ENCODE measurements at regions not wholly inside any gene's neighbourhood (a gene's known extent, or its start where the extent isn't known, plus 50 kb on each side); places are given as distances from the start of the nearest gene placed in this dataset.

- intact Hi-C loops (cut with DNase I): no loop called here
Measured at GRCh38 chr16:50457979-50458491, 89.2 kb upstream of the BRD7 start.

GRCh38 chr16:50457423-50457822, 88.6 kb upstream of the BRD7 start:
- no peaks in the 10 kb centered on the region for H3K9me3 ChIP-seq
- DNase-seq (no peak), ATAC-seq (no peak)
- intact Hi-C loops (cut with DNase I): no loop called here
- no peaks in the 10 kb centered on the region for H3K36me3 ChIP-seq
- WGBS, 4 donors: 56 to 66% (median 62%) methylated on average over 4 of the region's 4 CpGs
- H3K4me3 ChIP-seq: no peak overlapping the region
- TF ChIP-seq POLR2A (IDR thresholded peaks at IDR 0.05) (no peak), CTCF (IDR thresholded peaks at IDR 0.05) (no peak)
- H3K27me3 ChIP-seq: peaks cover 0 to 80% (median 27%) of the 10 kb centered on the region in 9 donors
- H3K4me1 ChIP-seq: no peaks in the 10 kb centered on the region
- no peak overlapping the region for H3K27ac ChIP-seq

More at GRCh38 chr16:50457979-50458491, 89.2 kb upstream of the BRD7 start:
- Histone ChIP-seq H3K27me3 (peaks cover 0 to 84% (median 27%) of the 10 kb centered on the region in 9 donors), H3K4me3 (no peak overlapping the region), H3K27ac (no peak overlapping the region), H3K9me3 (no peaks in the 10 kb centered on the region), H3K36me3 (no peaks in the 10 kb centered on the region), H3K4me1 (no peaks in the 10 kb centered on the region)
- WGBS, 4 donors: 62 to 72% (median 69%) methylated on average over 5 of the region's 5 CpGs
- TF ChIP-seq POLR2A (IDR thresholded peaks at IDR 0.05) (no peak), CTCF (IDR thresholded peaks at IDR 0.05) (no peak)
- ATAC-seq (no peak), DNase-seq (no peak)

- Histone ChIP-seq H3K27ac (no peak overlapping the region), H3K4me3 (no peak overlapping the region), H3K9me3 (no peaks in the 10 kb centered on the region), H3K4me1 (no peaks in the 10 kb centered on the region), H3K36me3 (no peaks in the 10 kb centered on the region), H3K27me3 (peaks cover 0 to 67% (median 15%) of the 10 kb centered on the region in 9 donors)
- intact Hi-C loops (cut with DNase I): no loop called here
- ATAC-seq (no peak), DNase-seq (no peak)
- no peak for TF ChIP-seq POLR2A (IDR thresholded peaks at IDR 0.05)
- no peak for TF ChIP-seq CTCF (IDR thresholded peaks at IDR 0.05)
- WGBS, 4 donors: 60 to 72% (median 66%) methylated on average over 7 of the region's 7 CpGs
Measured at GRCh38 chr16:50455288-50455845, 86.6 kb upstream of the BRD7 start.

GRCh38 chr16:50453446-50453845, 84.7 kb upstream of the BRD7 start:
- Histone ChIP-seq H3K36me3 (no peaks in the 10 kb centered on the region), H3K9me3 (no peaks in the 10 kb centered on the region), H3K27ac (no peak overlapping the region), H3K27me3 (peaks cover 0 to 71% (median 18%) of the 10 kb centered on the region in 9 donors), H3K4me3 (no peak overlapping the region), H3K4me1 (no peaks in the 10 kb centered on the region)
- WGBS, 4 donors: 87 to 94% (median 91%) methylated on average over 7 of the region's 7 CpGs
- DNase-seq (no peak), ATAC-seq (no peak)
- intact Hi-C loops (cut with DNase I): no loop called here
- TF ChIP-seq POLR2A (IDR thresholded peaks at IDR 0.05): no peak
- no peak for TF ChIP-seq CTCF (IDR thresholded peaks at IDR 0.05)

Measured in heart left ventricle (tissue), 16 donors.